ENCODE measurements at regions not wholly inside any gene's neighbourhood (a gene's known extent, or its start where the extent isn't known, plus 50 kb on each side); places are given as distances from the start of the nearest gene placed in this dataset.

DNA sequence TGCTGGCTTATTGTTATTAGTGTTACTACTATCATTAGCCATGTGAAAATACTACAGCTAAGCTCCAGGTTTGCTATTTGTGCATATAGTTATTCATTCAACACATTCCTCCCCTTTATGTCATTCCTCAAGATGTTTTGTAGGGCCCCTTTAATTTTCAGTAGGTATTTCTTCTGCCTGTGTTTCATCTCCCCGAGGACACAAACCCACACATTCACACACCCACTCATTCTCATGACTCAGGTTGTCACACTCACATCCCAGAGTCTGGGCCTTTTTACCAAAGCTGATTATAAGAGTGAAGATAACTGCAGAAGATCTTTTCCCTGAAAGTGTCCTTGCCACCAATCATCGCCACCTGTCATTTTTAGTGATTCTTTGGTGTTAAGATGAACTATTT is 68.6 kb upstream of the SPOPL start:
- TF ChIP-seq CTCF (conservative IDR thresholded peaks at IDR 0.05) (no peak), EZH2 (IDR thresholded peaks at IDR 0.05; ENCODE audit: low read depth) (no peak)
